ENCODE measurements at regions not wholly inside any gene's neighbourhood (a gene's known extent, or its start where the extent isn't known, plus 50 kb on each side); places are given as distances from the start of the nearest gene placed in this dataset.

- ChIA-PET CTCF (no interaction called here), POLR2A (no interaction called here), RAD21 (ENCODE audit: low non-redundant PET in 1 of 2, low total read pairs in 2 of 2, uncharacterized antibody in 2 of 2, unreplicated experiment in 2 of 2) (no interaction called here)
- Histone ChIP-seq H4K20me1 (ENCODE audit: insufficient read depth) (no peaks in the 10 kb centered on the region), H3K27me3 (ENCODE audit: insufficient read depth, low read length) (no peaks in the 10 kb centered on the region), H3K9me3 (ENCODE audit: control insufficient read depth in 1 of 2, insufficient read depth in 1 of 2, low read depth in 1 of 2, low read length in 2 of 2) (no peaks in the 10 kb centered on the region), H3K27ac (ENCODE audit: low read depth, low read length) (no peak overlapping the region), H2AFZ (ENCODE audit: low read depth, low read length, poor library complexity, severe bottlenecking) (no peak overlapping the region), H3K9me2 (ENCODE audit: insufficient read depth) (no peaks in the 10 kb centered on the region), H3K4me2 (ENCODE audit: low read length) (no peak overlapping the region), H3K4me3 (replicated peaks in 1 of 2; ENCODE audit: low read depth in 1 of 2, low read length in 2 of 2) (no peak overlapping the region), H3K79me2 (ENCODE audit: insufficient read depth, low read length) (no peaks in the 10 kb centered on the region), H3K9ac (ENCODE audit: low read length) (no peak overlapping the region), H3K4me1 (ENCODE audit: control insufficient read depth in 1 of 2, insufficient read depth in 2 of 2, low read length in 2 of 2) (no peaks in the 10 kb centered on the region), H3K36me3 (ENCODE audit: control insufficient read depth in 1 of 2, insufficient read depth in 2 of 2, low read length in 2 of 2) (no peaks in the 10 kb centered on the region)
- ATAC-seq: no peak
- intact Hi-C loops (cut with micrococcal nuclease): no loop called here
- TF ChIP-seq ZBTB33 (IDR thresholded peaks at IDR 0.05; ENCODE audit: extremely low read depth, insufficient replicate concordance, low read length): no peak
- no peak for TF ChIP-seq SRF (IDR thresholded peaks at IDR 0.05; ENCODE audit: low read depth)
- no peak for TF ChIP-seq MAX (IDR thresholded peaks at IDR 0.05)
- no peak for TF ChIP-seq RAD21 (IDR thresholded peaks at IDR 0.05; ENCODE audit: low read depth)
- no peak for TF ChIP-seq REST (IDR thresholded peaks at IDR 0.05; ENCODE audit: low read depth)
- TF ChIP-seq CBX3 (IDR thresholded peaks at IDR 0.05; ENCODE audit: low read depth): no peak
- no peak for TF ChIP-seq JUND (IDR thresholded peaks at IDR 0.05)
- no peak for TF ChIP-seq ELF1 (IDR thresholded peaks at IDR 0.05; ENCODE audit: borderline replicate concordance, low read depth)
- no peak for TF ChIP-seq POLR2A (IDR thresholded peaks at IDR 0.05; ENCODE audit: borderline replicate concordance, extremely low read depth, insufficient read depth, insufficient read length)
- TF ChIP-seq EGR1 (IDR thresholded peaks at IDR 0.05; ENCODE audit: low read depth): no peak
- no peak for TF ChIP-seq YY1 (IDR thresholded peaks at IDR 0.05; ENCODE audit: extremely low read depth, insufficient replicate concordance, low read depth, low read length)
- TF ChIP-seq SIN3A (IDR thresholded peaks at IDR 0.05; ENCODE audit: low read depth): no peak
- no peak for TF ChIP-seq TCF7L2 (IDR thresholded peaks at IDR 0.05; ENCODE audit: borderline replicate concordance, extremely low read depth, insufficient read depth, insufficient read length)
- no peak for TF ChIP-seq ATF3 (IDR thresholded peaks at IDR 0.05)
- no TSS peak for BruUV-seq (replicated peaks)
- no peak for DNase-seq (ENCODE audit: low read depth, low spot score)
Measured at GRCh38 chr10:89134963-89135362, 72.2 kb downstream of the CH25H start.
